K562 (cell line): ENCODE measurements at regions not wholly inside any gene's neighbourhood (a gene's known extent, or its start where the extent isn't known, plus 50 kb on each side); places are given as distances from the start of the nearest gene placed in this dataset.

Source experiments
- ATAC-seq: fragments of 200-7000 bp; cut with Tn5 transposase; 3 replicates; pipeline ENCODE4 v1.9.1; 2020; ENCODE audit warnings: moderate library complexity
- BruUV-seq: library from RNA; stranded (reverse); fragments of 400-500 nt; replicated peaks from 2 replicates; lab custom pipeline; 2021; lab: Mats Ljungman, UMichigan
- CTCF ChIA-PET: fragments of 300-600 bp; formaldehyde crosslinking; extraction: SDS; loops from one replicate; lab custom pipeline; 2021; ENCODE audit warnings: low intra/inter-chr PET ratio; lab: Yijun Ruan, JAX
- POLR2A ChIA-PET: fragments of 300-600, 350-650 bp; sonication (Branson Sonifier 250); formaldehyde crosslinking; extraction: SDS; loops from one replicate; lab custom pipeline; 2021; ENCODE audit warnings: antibody characterized with exemption, inconsistent platforms; lab: Yijun Ruan, JAX
- DNase-seq, 4 experiments: peaks; one replicate each; pipeline versions ENCODE4 v3.0.0 to v3.0.0-alpha.2; 2011 to 2018; ENCODE audit warnings: low spot score in 3 of 4, mixed read lengths in 3 of 4; ENCODE audit errors: extremely low read depth in 1 of 4
- FAIRE-seq: peaks from 2 replicates; lab custom pipeline; 2011; peaks lifted over from hg19 to GRCh38; lab: Jason Lieb, UNC
- H2AFZ ChIP-seq: 2 replicates; pipeline ENCODE4 v1.6.0; 2011; ENCODE audit warnings: low read depth, low read length, control low read depth, inconsistent platforms
- H3K27ac ChIP-seq: fragments of 200-600 bp; 3 replicates; pipeline ENCODE4 v1.8.0; 2011; ENCODE audit warnings: low read depth, mild to moderate bottlenecking, control low read depth, inconsistent platforms, low read length, moderate library complexity, mixed read lengths; ENCODE audit errors: extremely low read depth
- H3K27me3 ChIP-seq, 2 experiments: fragments of 300-600 bp in 1 of 2; 2 replicates in 1 of 2; 3 replicates in 1 of 2; pipeline versions ENCODE4 v1.6.0 to v1.8.0; 2011; ENCODE audit warnings: inconsistent platforms in 2 of 2, low read length in 2 of 2, mild to moderate bottlenecking in 1 of 2, mixed read lengths in 1 of 2, moderate library complexity in 1 of 2; ENCODE audit not compliant: control insufficient read depth in 2 of 2, insufficient read depth in 2 of 2
- H3K36me3 ChIP-seq: fragments of 300-600 bp; 3 replicates; pipeline ENCODE4 v1.8.0; 2011; ENCODE audit warnings: mild to moderate bottlenecking, low read length, inconsistent platforms; ENCODE audit not compliant: control insufficient read depth, insufficient read depth
- H3K4me1 ChIP-seq, 2 experiments: fragments of 200-600 bp in 1 of 2; replicated peaks in 1 of 2; 2 replicates in 1 of 2; 3 replicates in 1 of 2; pipeline versions ENCODE4 v1.5.1 to v1.8.0; 2011; ENCODE audit warnings: inconsistent platforms in 2 of 2, low read length in 2 of 2, mild to moderate bottlenecking in 1 of 2, mixed read lengths in 1 of 2, moderate library complexity in 1 of 2; ENCODE audit not compliant: control insufficient read depth in 2 of 2, insufficient read depth in 2 of 2
- H3K4me2 ChIP-seq: 2 replicates; pipeline ENCODE4 v1.6.1; 2011; ENCODE audit warnings: low read length, control low read depth, inconsistent platforms, mixed read lengths; ENCODE audit not compliant: insufficient read depth
- H3K4me3 ChIP-seq: fragments of 200-600 bp; sonication (generic), shearing (Covaris generic); 2 replicates; pipeline ENCODE4 v1.5.1; 2016; ENCODE audit warnings: control low read depth, inconsistent platforms
- H3K79me2 ChIP-seq: fragments of 200-600 bp; 3 replicates; pipeline ENCODE4 v1.8.0; 2011; ENCODE audit warnings: low read length, inconsistent platforms; ENCODE audit not compliant: control insufficient read depth, insufficient read depth
- H3K9ac ChIP-seq, 2 experiments: 2 replicates each; pipeline versions ENCODE4 v1.6.0 to v1.6.1; 2011; ENCODE audit warnings: low read depth in 2 of 2, low read length in 2 of 2, control low read depth in 1 of 2, inconsistent platforms in 1 of 2, mild to moderate bottlenecking in 1 of 2, mixed read lengths in 1 of 2; ENCODE audit not compliant: insufficient read depth in 1 of 2
- H3K9me1 ChIP-seq: one replicate; pipeline ENCODE4 v1.6.0; 2011; ENCODE audit warnings: inconsistent platforms, mild to moderate bottlenecking, low read length, moderate library complexity; ENCODE audit not compliant: control insufficient read depth, insufficient read depth
- H3K9me3 ChIP-seq: replicated peaks from 2 replicates; pipeline ENCODE4 v1.5.1; 2011; ENCODE audit warnings: low read depth, low read length, inconsistent platforms; ENCODE audit not compliant: control insufficient read depth, insufficient read depth
- H4K20me1 ChIP-seq: replicated peaks from 2 replicates; pipeline ENCODE4 v1.6.1; 2011; ENCODE audit warnings: low read length, inconsistent platforms, mixed read lengths; ENCODE audit not compliant: control insufficient read depth, insufficient read depth
- FOXM1 ChIP-seq, 2 experiments: fragments of 450-650 bp in 1 of 2; sonication (generic) in 1 of 2; formaldehyde crosslinking in 1 of 2; IDR thresholded peaks; 2 replicates each; pipeline versions ENCODE4 v1.6.1 to v1.9.0; 2017 to 2022; ENCODE audit warnings: low read depth in 2 of 2, mild to moderate bottlenecking in 2 of 2, missing genetic modification reagents in 1 of 2, moderate library complexity in 1 of 2
- MCM5 ChIP-seq: fragments of 450-650 bp; IDR thresholded peaks from 2 replicates; pipeline ENCODE4 v1.6.1; 2016; ENCODE audit warnings: low read depth
- MCM7 ChIP-seq, 2 experiments: fragments of 450-650 bp; IDR thresholded peaks; 2 replicates each; pipeline ENCODE4 v1.6.1; 2016 to 2018
- TARDBP ChIP-seq: fragments of 450-650 bp; IDR thresholded peaks from 2 replicates; pipeline ENCODE4 v1.6.1; 2016
- YY1 ChIP-seq, 3 experiments: IDR thresholded peaks; 2 replicates each; pipeline ENCODE4 v1.6.1; 2011; ENCODE audit warnings: low read length in 2 of 3, mild to moderate bottlenecking in 2 of 3, moderate library complexity in 2 of 3, borderline replicate concordance in 1 of 3, control low read depth in 1 of 3, low read depth in 1 of 3; ENCODE audit not compliant: insufficient read depth in 3 of 3, insufficient replicate concordance in 2 of 3, control insufficient read depth in 1 of 3, insufficient read length in 1 of 3; ENCODE audit errors: extremely low read depth in 1 of 3
- WGBS: fragments of 100-300 bp; shearing (Covaris generic); methylation state at CpG from one replicate; pipeline ENCODE4 v1.1.6; 2016; ENCODE audit warnings: low coverage, mixed read lengths; ENCODE audit not compliant: insufficient coverage; ENCODE audit errors: missing lambda C conversion rate; 5-methylcytosine and 5-hydroxymethylcytosine counted together
- in situ Hi-C: fragments of 300-500 bp; cut with MboI; formaldehyde crosslinking; loops from 4 replicates; pipeline ENCODE4 v1.15.0; 2018; ENCODE audit warnings: inconsistent platforms, mixed read lengths
- intact Hi-C: fragments of 100-400 bp; cut with micrococcal nuclease; formaldehyde crosslinking; loops from 2 replicates; pipeline ENCODE4 v1.14.2; 2022
- TF ChIP-seq, protein P1 (sequence below): conservative IDR thresholded peaks from 2 replicates; pipeline ENCODE4 v1.6.1; 2011; ENCODE audit warnings: low read depth, mild to moderate bottlenecking, low read length; ENCODE audit not compliant: control insufficient read depth

DNA sequence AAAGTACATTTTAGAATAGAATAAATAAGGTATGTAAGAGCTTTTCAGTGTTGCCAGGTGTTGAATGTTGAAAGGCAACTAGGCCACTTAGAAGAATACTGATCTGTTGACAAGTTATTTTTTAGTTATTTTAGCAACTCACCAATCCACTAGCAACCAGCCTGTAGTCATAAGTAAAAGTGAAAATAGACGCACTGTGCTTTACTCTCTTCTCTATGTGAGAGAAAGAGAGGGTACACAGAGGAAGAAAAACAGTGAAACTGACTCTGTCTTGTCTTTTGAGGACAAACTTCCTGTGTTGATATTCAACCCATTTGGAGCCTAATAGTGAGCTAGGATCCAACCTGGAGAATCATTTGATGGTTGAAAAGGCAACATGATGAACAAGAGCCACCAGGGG is 327.1 kb upstream of the GOLIM4 start:
- H3K79me2 ChIP-seq = no peaks in the 10 kb centered on the region
- ChIA-PET CTCF (no interaction called here), POLR2A (no interaction called here)
- intact Hi-C loops = no loop called here
- no peak overlapping the region for H3K9ac ChIP-seq
- 0% methylated on average over 1 of the region's 1 CpG for WGBS
- no peak for FAIRE-seq
- in situ Hi-C loops = no loop called here
- no peak for TF ChIP-seq FOXM1 (IDR thresholded peaks at IDR 0.05; ENCODE audit: low read depth)
- TF ChIP-seq FOXM1 (CRISPR knock-in tag; IDR thresholded peaks at IDR 0.05; ENCODE audit: low read depth) = no peak
- no peak for TF ChIP-seq YY1 (IDR thresholded peaks at IDR 0.05; ENCODE audit: borderline replicate concordance in 1 of 3, control insufficient read depth in 1 of 3, extremely low read depth in 1 of 3, insufficient read depth in 3 of 3, insufficient read length in 1 of 3, insufficient replicate concordance in 2 of 3, low read depth in 1 of 3, low read length in 2 of 3)
- no peak for TF ChIP-seq MCM5
- no peak for TF ChIP-seq TARDBP
- TF ChIP-seq, protein P1, sequence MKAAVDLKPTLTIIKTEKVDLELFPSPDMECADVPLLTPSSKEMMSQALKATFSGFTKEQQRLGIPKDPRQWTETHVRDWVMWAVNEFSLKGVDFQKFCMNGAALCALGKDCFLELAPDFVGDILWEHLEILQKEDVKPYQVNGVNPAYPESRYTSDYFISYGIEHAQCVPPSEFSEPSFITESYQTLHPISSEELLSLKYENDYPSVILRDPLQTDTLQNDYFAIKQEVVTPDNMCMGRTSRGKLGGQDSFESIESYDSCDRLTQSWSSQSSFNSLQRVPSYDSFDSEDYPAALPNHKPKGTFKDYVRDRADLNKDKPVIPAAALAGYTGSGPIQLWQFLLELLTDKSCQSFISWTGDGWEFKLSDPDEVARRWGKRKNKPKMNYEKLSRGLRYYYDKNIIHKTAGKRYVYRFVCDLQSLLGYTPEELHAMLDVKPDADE = no peak
- TF ChIP-seq MCM7 (IDR thresholded peaks at IDR 0.05) = no peak
- no peak for ATAC-seq
- H2AFZ ChIP-seq = no peak overlapping the region
- no peaks in the 10 kb centered on the region for H3K27me3 ChIP-seq
- H3K4me3 ChIP-seq = no peak overlapping the region
- BruUV-seq = no TSS peak
- no peaks in the 10 kb centered on the region for H3K4me1 ChIP-seq
- H3K4me2 ChIP-seq = no peak overlapping the region
- H4K20me1 ChIP-seq = no peaks in the 10 kb centered on the region
- no peak for DNase-seq
- H3K9me1 ChIP-seq = no peaks in the 10 kb centered on the region
- no peak overlapping the region for H3K27ac ChIP-seq
- no peaks in the 10 kb centered on the region for H3K36me3 ChIP-seq
- no peaks in the 10 kb centered on the region for H3K9me3 ChIP-seq
